ENCODE measurements at regions not wholly inside any gene's neighbourhood (a gene's known extent, or its start where the extent isn't known, plus 50 kb on each side); places are given as distances from the start of the nearest gene placed in this dataset.
A peak's percentile ranks its signal among the peaks of the same experiment; 100 is the strongest.

- TF ChIP-seq HDAC6 (IDR thresholded peaks at IDR 0.05; ENCODE audit: low read depth, low read length) (no peak), GABPA (IDR thresholded peaks at IDR 0.05; ENCODE audit: borderline replicate concordance, insufficient read depth, low read length) (no peak), POLR2AphosphoS5 (IDR thresholded peaks at IDR 0.05; ENCODE audit: low read depth, low read length) (no peak), CBX5 (IDR thresholded peaks at IDR 0.05; ENCODE audit: low read depth, low read length) (no peak), SRF (IDR thresholded peaks at IDR 0.05; ENCODE audit: low read depth, low read length) (no peak), MAFK (IDR thresholded peaks at IDR 0.05; ENCODE audit: low read depth, low read length) (no peak), RFX5 (IDR thresholded peaks at IDR 0.05; ENCODE audit: borderline replicate concordance, low read depth, low read length) (no peak), SAP30 (IDR thresholded peaks at IDR 0.05; ENCODE audit: insufficient read depth, insufficient replicate concordance, low read length) (no peak), SUZ12 (IDR thresholded peaks at IDR 0.05; ENCODE audit: low read length) (no peak)
- TF ChIP-seq, protein P1, sequence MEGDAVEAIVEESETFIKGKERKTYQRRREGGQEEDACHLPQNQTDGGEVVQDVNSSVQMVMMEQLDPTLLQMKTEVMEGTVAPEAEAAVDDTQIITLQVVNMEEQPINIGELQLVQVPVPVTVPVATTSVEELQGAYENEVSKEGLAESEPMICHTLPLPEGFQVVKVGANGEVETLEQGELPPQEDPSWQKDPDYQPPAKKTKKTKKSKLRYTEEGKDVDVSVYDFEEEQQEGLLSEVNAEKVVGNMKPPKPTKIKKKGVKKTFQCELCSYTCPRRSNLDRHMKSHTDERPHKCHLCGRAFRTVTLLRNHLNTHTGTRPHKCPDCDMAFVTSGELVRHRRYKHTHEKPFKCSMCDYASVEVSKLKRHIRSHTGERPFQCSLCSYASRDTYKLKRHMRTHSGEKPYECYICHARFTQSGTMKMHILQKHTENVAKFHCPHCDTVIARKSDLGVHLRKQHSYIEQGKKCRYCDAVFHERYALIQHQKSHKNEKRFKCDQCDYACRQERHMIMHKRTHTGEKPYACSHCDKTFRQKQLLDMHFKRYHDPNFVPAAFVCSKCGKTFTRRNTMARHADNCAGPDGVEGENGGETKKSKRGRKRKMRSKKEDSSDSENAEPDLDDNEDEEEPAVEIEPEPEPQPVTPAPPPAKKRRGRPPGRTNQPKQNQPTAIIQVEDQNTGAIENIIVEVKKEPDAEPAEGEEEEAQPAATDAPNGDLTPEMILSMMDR (IDR thresholded peaks at IDR 0.05; ENCODE audit: control extremely low read depth in 1 of 3, insufficient read depth in 1 of 3, low read depth in 1 of 3, low read length in 3 of 3), result peak in 2 of 3 experiments; percentile 10 to 22; a peak in 2 of 4 replicates
Observed at GRCh38 chr2:173749315-173749714, 215.9 kb downstream of the SP3 start.
